H9 (cell line): ENCODE measurements at regions not wholly inside any gene's neighbourhood (a gene's known extent, or its start where the extent isn't known, plus 50 kb on each side); places are given as distances from the start of the nearest gene placed in this dataset.

ENCODE experiments used
- DNase-seq: peaks from one replicate; pipeline ENCODE4 v3.0.0-alpha.2; 2017
- H2AFZ ChIP-seq: one replicate; pipeline ENCODE4 v1.6.1; 2013; ENCODE audit warnings: mild to moderate bottlenecking, low read length, control low read depth, moderate library complexity
- H2AK5ac ChIP-seq: 2 replicates; pipeline ENCODE4 v1.6.1; 2013; ENCODE audit warnings: low read length, control low read depth, mixed read lengths; ENCODE audit not compliant: insufficient read length
- H2BK120ac ChIP-seq: one replicate; pipeline ENCODE4 v1.6.1; 2013; ENCODE audit warnings: low read depth, mild to moderate bottlenecking, low read length, control low read depth, inconsistent platforms; ENCODE audit not compliant: poor library complexity, severe bottlenecking
- H2BK12ac ChIP-seq: 2 replicates; pipeline ENCODE4 v1.6.1; 2013; ENCODE audit warnings: low read length, control low read depth, mixed read lengths, low read depth; ENCODE audit not compliant: insufficient read length
- H2BK15ac ChIP-seq: 2 replicates; pipeline ENCODE4 v1.6.1; 2013; ENCODE audit warnings: low read depth, low read length, control low read depth
- H2BK20ac ChIP-seq: one replicate; pipeline ENCODE4 v1.6.1; 2013; ENCODE audit warnings: low read depth, mild to moderate bottlenecking, low read length, control low read depth, inconsistent platforms; ENCODE audit not compliant: poor library complexity, severe bottlenecking
- H2BK5ac ChIP-seq: 2 replicates; pipeline ENCODE4 v1.6.1; 2013; ENCODE audit warnings: low read length, control low read depth, mixed read lengths; ENCODE audit not compliant: insufficient read length
- H3K14ac ChIP-seq: 2 replicates; pipeline ENCODE4 v1.6.1; 2013; ENCODE audit warnings: low read length, control low read depth; ENCODE audit not compliant: insufficient read depth
- H3K18ac ChIP-seq: 2 replicates; pipeline ENCODE4 v1.6.1; 2013; ENCODE audit warnings: low read depth, mild to moderate bottlenecking, mixed read lengths, low read length, control low read depth; ENCODE audit not compliant: insufficient read length
- H3K23ac ChIP-seq: 2 replicates; pipeline ENCODE4 v1.6.1; 2013; ENCODE audit warnings: low read length, control low read depth, mixed read lengths, low read depth; ENCODE audit not compliant: insufficient read length
- H3K23me2 ChIP-seq: 2 replicates; pipeline ENCODE4 v1.6.1; 2013; ENCODE audit warnings: low read depth, mild to moderate bottlenecking, mixed read lengths, low read length, control low read depth; ENCODE audit not compliant: insufficient read length, poor library complexity, severe bottlenecking
- H3K27ac ChIP-seq: 2 replicates; pipeline ENCODE4 v1.5.1; 2013; ENCODE audit warnings: low read length, control low read depth, mixed read lengths, low read depth; ENCODE audit not compliant: insufficient read length
- H3K27me3 ChIP-seq: 2 replicates; pipeline ENCODE4 v1.6.1; 2013; ENCODE audit warnings: low read length, control low read depth, inconsistent platforms; ENCODE audit not compliant: insufficient read depth
- H3K4ac ChIP-seq: 2 replicates; pipeline ENCODE4 v1.6.1; 2013; ENCODE audit warnings: low read depth, mild to moderate bottlenecking, control low read depth, inconsistent platforms, low read length, moderate library complexity
- H3K4me1 ChIP-seq: 2 replicates; pipeline ENCODE4 v1.6.1; 2013; ENCODE audit warnings: low read length, control low read depth, inconsistent platforms; ENCODE audit not compliant: insufficient read depth
- H3K4me2 ChIP-seq: 2 replicates; pipeline ENCODE4 v1.6.1; 2013; ENCODE audit warnings: low read length, control low read depth, mixed read lengths; ENCODE audit not compliant: insufficient read length, insufficient read depth
- H3K56ac ChIP-seq: 2 replicates; pipeline ENCODE4 v1.6.1; 2013; ENCODE audit warnings: low read depth, mild to moderate bottlenecking, mixed read lengths, low read length, control low read depth; ENCODE audit not compliant: insufficient read length
- H3K79me1 ChIP-seq: 2 replicates; pipeline ENCODE4 v1.6.1; 2013; ENCODE audit warnings: low read depth, mild to moderate bottlenecking, moderate library complexity, low read length, control low read depth, inconsistent platforms; ENCODE audit not compliant: insufficient read depth, poor library complexity, severe bottlenecking
- H3K79me2 ChIP-seq: 2 replicates; pipeline ENCODE4 v1.6.1; 2013; ENCODE audit warnings: low read length, control low read depth, inconsistent platforms; ENCODE audit not compliant: insufficient read depth
- H3K9ac ChIP-seq: 2 replicates; pipeline ENCODE4 v1.6.1; 2013; ENCODE audit warnings: low read length, control low read depth, mixed read lengths; ENCODE audit not compliant: insufficient read length; ENCODE audit errors: extremely low read depth
- H3K9me3 ChIP-seq: one replicate; pipeline ENCODE4 v1.6.1; 2013; ENCODE audit warnings: low read depth, low read length, inconsistent platforms; ENCODE audit not compliant: control insufficient read depth
- H3T11ph ChIP-seq: one replicate; pipeline ENCODE4 v1.6.1; 2013; ENCODE audit warnings: mild to moderate bottlenecking, low read length, control low read depth, inconsistent platforms
- H4K20me1 ChIP-seq: one replicate; pipeline ENCODE4 v1.6.1; 2013; ENCODE audit not compliant: control insufficient read depth, insufficient read length, insufficient read depth
- H4K5ac ChIP-seq: 2 replicates; pipeline ENCODE4 v1.6.1; 2013; ENCODE audit warnings: low read depth, mild to moderate bottlenecking, mixed read lengths, low read length, control low read depth; ENCODE audit not compliant: insufficient read length
- H4K8ac ChIP-seq: replicated peaks from 2 replicates; pipeline ENCODE4 v1.6.1; 2013; ENCODE audit warnings: low read length, control low read depth, mixed read lengths, low read depth; ENCODE audit not compliant: insufficient read length
- H4K91ac ChIP-seq: 2 replicates; pipeline ENCODE4 v1.6.1; 2013; ENCODE audit warnings: low read depth, mild to moderate bottlenecking, moderate library complexity, mixed read lengths, low read length, control low read depth; ENCODE audit not compliant: insufficient read length
- H3K27ac Mint-ChIP-seq, 3 experiments: 2 replicates in 2 of 3; 3 replicates in 1 of 3; pipeline ENCODE4 v1.8.0; 2020 to 2021; ENCODE audit warnings: mixed read lengths in 3 of 3, mild to moderate bottlenecking in 1 of 3, moderate library complexity in 1 of 3
- H3K27me3 Mint-ChIP-seq: 2 replicates; pipeline ENCODE4 v1.8.0; 2021; ENCODE audit warnings: low read depth, mild to moderate bottlenecking, moderate library complexity, mixed read lengths
- H3K36me3 Mint-ChIP-seq, 3 experiments: 2 replicates in 2 of 3; 3 replicates in 1 of 3; pipeline ENCODE4 v1.8.0; 2020 to 2021; ENCODE audit warnings: low read depth in 3 of 3, mixed read lengths in 3 of 3; ENCODE audit not compliant: insufficient read depth in 1 of 3
- H3K4me1 Mint-ChIP-seq, 2 experiments: 2 replicates each; pipeline ENCODE4 v1.8.0; 2020; ENCODE audit warnings: mixed read lengths in 2 of 2
- H3K4me3 Mint-ChIP-seq, 2 experiments: 2 replicates in 1 of 2; 3 replicates in 1 of 2; pipeline ENCODE4 v1.8.0; 2020 to 2021; ENCODE audit warnings: mild to moderate bottlenecking in 2 of 2, mixed read lengths in 2 of 2, moderate library complexity in 1 of 2
- H3K9me3 Mint-ChIP-seq, 2 experiments: 2 replicates in 1 of 2; 3 replicates in 1 of 2; pipeline ENCODE4 v1.8.0; 2020; ENCODE audit warnings: mild to moderate bottlenecking in 2 of 2, mixed read lengths in 2 of 2, moderate library complexity in 1 of 2
- TF ChIP-seq, protein P1 (sequence below): fragments of 200-600 bp; sonication (generic); conservative IDR thresholded peaks from 3 replicates; pipeline ENCODE4 v1.8.0; 2021; ENCODE audit warnings: antibody characterized with exemption, mild to moderate bottlenecking

DNA sequence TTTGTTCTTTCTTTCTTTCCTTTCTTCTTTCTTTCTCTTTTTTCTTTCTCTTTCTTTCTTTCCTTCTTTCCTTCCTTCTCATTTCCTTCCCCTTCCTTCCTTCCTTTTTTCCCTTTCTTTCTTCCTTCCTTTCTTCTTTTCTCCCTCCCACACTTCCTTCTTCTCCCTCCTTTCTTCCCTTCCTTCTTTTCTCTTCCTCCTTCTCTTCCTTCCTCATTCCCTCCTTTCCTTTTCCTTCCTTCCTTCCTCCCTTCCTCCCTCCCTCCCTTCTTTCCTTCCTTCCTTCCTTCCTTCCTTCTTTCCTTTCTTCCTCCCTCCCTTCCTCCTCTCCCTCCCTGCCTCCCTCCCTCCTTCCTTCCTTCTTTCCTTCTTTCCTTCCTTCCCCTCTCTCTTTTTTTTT, 755.7 kb upstream of the GRM7 start:
- no peaks in the 10 kb centered on the region for H3K79me1 ChIP-seq
- H3K4me3 Mint-ChIP-seq: no peak overlapping the region
- no peak overlapping the region for H3T11ph ChIP-seq
- no peak overlapping the region for H2BK5ac ChIP-seq
- no peak for DNase-seq
- H2BK120ac ChIP-seq: no peak overlapping the region
- H3K4me1 Mint-ChIP-seq: no peaks in the 10 kb centered on the region
- no peak overlapping the region for H4K91ac ChIP-seq
- H3K4ac ChIP-seq: no peak overlapping the region
- H2AFZ ChIP-seq: no peak overlapping the region
- H3K27ac Mint-ChIP-seq: no peak overlapping the region
- TF ChIP-seq, protein P1, sequence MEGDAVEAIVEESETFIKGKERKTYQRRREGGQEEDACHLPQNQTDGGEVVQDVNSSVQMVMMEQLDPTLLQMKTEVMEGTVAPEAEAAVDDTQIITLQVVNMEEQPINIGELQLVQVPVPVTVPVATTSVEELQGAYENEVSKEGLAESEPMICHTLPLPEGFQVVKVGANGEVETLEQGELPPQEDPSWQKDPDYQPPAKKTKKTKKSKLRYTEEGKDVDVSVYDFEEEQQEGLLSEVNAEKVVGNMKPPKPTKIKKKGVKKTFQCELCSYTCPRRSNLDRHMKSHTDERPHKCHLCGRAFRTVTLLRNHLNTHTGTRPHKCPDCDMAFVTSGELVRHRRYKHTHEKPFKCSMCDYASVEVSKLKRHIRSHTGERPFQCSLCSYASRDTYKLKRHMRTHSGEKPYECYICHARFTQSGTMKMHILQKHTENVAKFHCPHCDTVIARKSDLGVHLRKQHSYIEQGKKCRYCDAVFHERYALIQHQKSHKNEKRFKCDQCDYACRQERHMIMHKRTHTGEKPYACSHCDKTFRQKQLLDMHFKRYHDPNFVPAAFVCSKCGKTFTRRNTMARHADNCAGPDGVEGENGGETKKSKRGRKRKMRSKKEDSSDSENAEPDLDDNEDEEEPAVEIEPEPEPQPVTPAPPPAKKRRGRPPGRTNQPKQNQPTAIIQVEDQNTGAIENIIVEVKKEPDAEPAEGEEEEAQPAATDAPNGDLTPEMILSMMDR: no peak
- H3K79me2 ChIP-seq: no peaks in the 10 kb centered on the region
- H2BK15ac ChIP-seq: no peak overlapping the region
- H3K27ac ChIP-seq: no peak overlapping the region
- H4K5ac ChIP-seq: no peak overlapping the region
- H3K9me3 Mint-ChIP-seq: peaks cover 0 to 2% of the 10 kb centered on the region in 2 experiments; a peak in 1 of 5 replicates
- H3K23ac ChIP-seq: no peak overlapping the region
- H3K18ac ChIP-seq: no peak overlapping the region
- H3K56ac ChIP-seq: no peak overlapping the region
- no peak overlapping the region for H2BK12ac ChIP-seq
- H3K14ac ChIP-seq: no peak overlapping the region
- H3K36me3 Mint-ChIP-seq: no peaks in the 10 kb centered on the region; a peak in 1 of 7 replicates
- H3K27me3 Mint-ChIP-seq: peaks cover 2% of the 10 kb centered on the region; the same call in 1 of the 2 replicates
- no peaks in the 10 kb centered on the region for H4K20me1 ChIP-seq
- no peak overlapping the region for H2BK20ac ChIP-seq
- H3K9ac ChIP-seq: no peak overlapping the region
- no peaks in the 10 kb centered on the region for H3K27me3 ChIP-seq
- no peak overlapping the region for H2AK5ac ChIP-seq
- H3K4me1 ChIP-seq: no peaks in the 10 kb centered on the region
- H3K9me3 ChIP-seq: no peaks in the 10 kb centered on the region
- no peaks in the 10 kb centered on the region for H3K23me2 ChIP-seq
- no peak overlapping the region for H4K8ac ChIP-seq
- no peak overlapping the region for H3K4me2 ChIP-seq
